ENCODE measurements at regions not wholly inside any gene's neighbourhood (a gene's known extent, or its start where the extent isn't known, plus 50 kb on each side); places are given as distances from the start of the nearest gene placed in this dataset.

DNA sequence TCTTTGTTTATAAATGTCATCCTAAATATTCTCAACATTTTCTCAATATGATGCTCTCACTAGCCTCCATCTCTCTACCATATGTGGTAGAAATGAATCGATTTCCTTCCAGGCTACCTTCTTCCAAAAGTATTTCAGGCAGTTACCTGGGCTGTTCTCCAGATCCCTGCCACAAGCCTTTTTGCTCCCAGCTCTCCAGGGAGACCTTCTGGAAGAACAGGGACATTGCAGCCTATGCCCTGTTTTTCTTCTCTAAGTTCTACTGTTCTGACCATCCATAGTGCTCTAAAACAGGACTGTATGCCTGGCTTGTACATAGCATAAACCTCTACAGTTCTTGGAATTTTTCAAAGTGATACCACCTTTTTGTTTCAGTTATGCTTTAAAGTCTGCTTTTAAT is 552.8 kb downstream of the ANKRD7 start:
- no peak overlapping the region for H3K27ac ChIP-seq (ENCODE audit: low read depth)
- Mint-ChIP-seq H3K36me3 (ENCODE audit: low read depth) (no peaks in the 10 kb centered on the region), H3K4me1 (peaks cover 11% of the 10 kb centered on the region), H3K27me3 (ENCODE audit: insufficient read depth, low read depth, poor library complexity) (peaks cover 2% of the 10 kb centered on the region), H3K27ac (no peak overlapping the region), H3K4me3 (no peak overlapping the region), H3K9me3 (no peaks in the 10 kb centered on the region)
- H3K9me2 ChIP-seq (ENCODE audit: insufficient read depth), result no peaks in the 10 kb centered on the region; the same call in 1 of the 2 replicates
- TF ChIP-seq, protein P1, sequence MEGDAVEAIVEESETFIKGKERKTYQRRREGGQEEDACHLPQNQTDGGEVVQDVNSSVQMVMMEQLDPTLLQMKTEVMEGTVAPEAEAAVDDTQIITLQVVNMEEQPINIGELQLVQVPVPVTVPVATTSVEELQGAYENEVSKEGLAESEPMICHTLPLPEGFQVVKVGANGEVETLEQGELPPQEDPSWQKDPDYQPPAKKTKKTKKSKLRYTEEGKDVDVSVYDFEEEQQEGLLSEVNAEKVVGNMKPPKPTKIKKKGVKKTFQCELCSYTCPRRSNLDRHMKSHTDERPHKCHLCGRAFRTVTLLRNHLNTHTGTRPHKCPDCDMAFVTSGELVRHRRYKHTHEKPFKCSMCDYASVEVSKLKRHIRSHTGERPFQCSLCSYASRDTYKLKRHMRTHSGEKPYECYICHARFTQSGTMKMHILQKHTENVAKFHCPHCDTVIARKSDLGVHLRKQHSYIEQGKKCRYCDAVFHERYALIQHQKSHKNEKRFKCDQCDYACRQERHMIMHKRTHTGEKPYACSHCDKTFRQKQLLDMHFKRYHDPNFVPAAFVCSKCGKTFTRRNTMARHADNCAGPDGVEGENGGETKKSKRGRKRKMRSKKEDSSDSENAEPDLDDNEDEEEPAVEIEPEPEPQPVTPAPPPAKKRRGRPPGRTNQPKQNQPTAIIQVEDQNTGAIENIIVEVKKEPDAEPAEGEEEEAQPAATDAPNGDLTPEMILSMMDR (conservative IDR thresholded peaks at IDR 0.05; ENCODE audit: low read depth in 2 of 2), result 0 out of 4 replicates have a peak, but pooled peaks of 1 of the 2 experiments have one; percentile 5
- TF ChIP-seq EZH2phosphoT487 (IDR thresholded peaks at IDR 0.05; ENCODE audit: unreplicated experiment) (no peak), ZNF462 (CRISPR knock-in tag; IDR thresholded peaks at IDR 0.05) (0 out of 2 replicates have a peak, but pooled peaks have one; percentile 8)
- H3K36me3 ChIP-seq (ENCODE audit: insufficient read depth), result no peaks in the 10 kb centered on the region
- DNase-seq (ENCODE audit: low spot score) (peak; percentile 27), ATAC-seq (peak; percentile 70)
- no peaks in the 10 kb centered on the region for H3K27me3 ChIP-seq (ENCODE audit: insufficient read depth)
- no peaks in the 10 kb centered on the region for H3K79me2 ChIP-seq (replicated peaks; ENCODE audit: insufficient read depth)
- H3K4me1 ChIP-seq (ENCODE audit: insufficient read depth), result peaks cover 6% of the 10 kb centered on the region; the same call in 1 of the 2 replicates
- H3K4me2 ChIP-seq, result no peak overlapping the region
- H3K4me3 ChIP-seq, result no peak overlapping the region
- H2AFZ ChIP-seq, result no peak overlapping the region
- no peaks in the 10 kb centered on the region for H4K20me1 ChIP-seq (replicated peaks; ENCODE audit: insufficient read depth)
- H3F3A ChIP-seq (replicated peaks; ENCODE audit: low read depth), result no peaks in the 10 kb centered on the region

DNA sequence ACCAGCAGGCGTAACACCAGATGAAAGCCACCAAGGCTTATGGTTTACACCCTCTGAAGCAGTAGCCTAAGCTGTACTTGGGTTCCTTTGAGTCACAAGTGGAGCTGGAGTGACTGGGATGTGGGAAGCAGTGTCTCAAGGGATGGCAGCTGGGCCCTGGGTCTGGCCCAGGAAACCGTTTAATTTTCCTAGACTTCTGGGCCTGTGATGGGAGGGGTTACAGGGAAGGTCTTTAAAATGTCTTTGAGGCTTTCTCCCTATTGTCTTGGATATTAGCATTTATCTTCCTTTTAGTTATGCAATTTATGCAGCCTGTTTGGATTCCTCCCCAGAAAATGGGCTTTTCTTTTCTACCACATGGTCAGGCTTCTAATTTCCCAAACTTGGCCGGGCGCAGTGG is 568.2 kb downstream of the ANKRD7 start:
- Histone ChIP-seq H3K27me3 (ENCODE audit: insufficient read depth) (no peaks in the 10 kb centered on the region), H2AFZ (no peak overlapping the region), H3F3A (replicated peaks; ENCODE audit: low read depth) (no peaks in the 10 kb centered on the region), H3K4me2 (no peak overlapping the region), H3K9me2 (ENCODE audit: insufficient read depth) (peaks cover 3% of the 10 kb centered on the region), H3K27ac (ENCODE audit: low read depth) (no peak overlapping the region), H4K20me1 (replicated peaks; ENCODE audit: insufficient read depth) (no peaks in the 10 kb centered on the region), H3K79me2 (replicated peaks; ENCODE audit: insufficient read depth) (no peaks in the 10 kb centered on the region), H3K36me3 (ENCODE audit: insufficient read depth) (no peaks in the 10 kb centered on the region), H3K4me1 (ENCODE audit: insufficient read depth) (peaks cover 12% of the 10 kb centered on the region; the same call in 1 of the 2 replicates), H3K4me3 (no peak overlapping the region)
- ATAC-seq (no peak), DNase-seq (ENCODE audit: low spot score) (no peak)
- peaks cover 11% of the 10 kb centered on the region; the same call in 2 of the 3 replicates for H3K4me1 Mint-ChIP-seq
- H3K4me3 Mint-ChIP-seq, result no peak overlapping the region
- H3K27me3 Mint-ChIP-seq (ENCODE audit: insufficient read depth, low read depth, poor library complexity), result peaks cover 3% of the 10 kb centered on the region
- no peak overlapping the region for H3K27ac Mint-ChIP-seq
- no peaks in the 10 kb centered on the region for H3K9me3 Mint-ChIP-seq
- H3K36me3 Mint-ChIP-seq (ENCODE audit: low read depth), result no peaks in the 10 kb centered on the region
- TF ChIP-seq ZNF331 (CRISPR knock-in tag; IDR thresholded peaks at IDR 0.05; ENCODE audit: low read depth) (no peak), STAT1 (IDR thresholded peaks at IDR 0.05; ENCODE audit: unreplicated experiment) (no peak)

Measured in GM23338 (cell line).